Panc1 (cell line): ENCODE measurements at regions not wholly inside any gene's neighbourhood (a gene's known extent, or its start where the extent isn't known, plus 50 kb on each side); places are given as distances from the start of the nearest gene placed in this dataset.

ENCODE experiments used
- ATAC-seq: fragments of 200-7000 bp; cut with Tn5 transposase; 2 replicates; pipeline ENCODE4 v1.9.1; 2020; ENCODE audit warnings: mild to moderate bottlenecking, moderate library complexity
- BruUV-seq: library from RNA; stranded (reverse); fragments of 400-500 nt; replicated peaks from 2 replicates; lab custom pipeline; 2021; lab: Mats Ljungman, UMichigan
- CTCF ChIA-PET: fragments of 300-600 bp; sonication (Branson Sonifier 250); formaldehyde crosslinking; loops from one replicate; lab custom pipeline; 2022; ENCODE audit warnings: antibody characterized with exemption; lab: Charles Lee
- POLR2A ChIA-PET: fragments of 300-600 bp; sonication (Branson Sonifier 250); formaldehyde crosslinking; loops from one replicate; lab custom pipeline; 2022; ENCODE audit warnings: antibody characterized with exemption; lab: Charles Lee
- DNase-seq: peaks from one replicate; pipeline ENCODE4 v3.0.0-alpha.2; 2010; ENCODE audit warnings: low read depth, low spot score
- H3K27ac ChIP-seq: 2 replicates; pipeline ENCODE4 v1.5.1; 2011; ENCODE audit warnings: mild to moderate bottlenecking, low read length, inconsistent platforms
- H3K27me3 ChIP-seq: fragments of 200-500 bp; sonication (Bioruptor generic); 2 replicates; pipeline ENCODE4 v1.6.0; 2014; ENCODE audit warnings: low read length, inconsistent platforms; ENCODE audit not compliant: control insufficient read depth, insufficient read depth
- H3K36me3 ChIP-seq: fragments of 200-500 bp; sonication (Bioruptor generic); 2 replicates; pipeline ENCODE4 v1.5.1; 2014; ENCODE audit warnings: inconsistent platforms, mild to moderate bottlenecking, low read length, moderate library complexity; ENCODE audit not compliant: control insufficient read depth, insufficient read depth
- H3K4me1 ChIP-seq: 2 replicates; pipeline ENCODE4 v1.5.1; 2011; ENCODE audit warnings: inconsistent platforms, mild to moderate bottlenecking, low read length, moderate library complexity; ENCODE audit not compliant: control insufficient read depth, insufficient read depth
- H3K4me3 ChIP-seq, 2 experiments: 2 replicates each; pipeline ENCODE4 v1.5.1; 2011 to 2012; ENCODE audit warnings: low read depth in 2 of 2, low read length in 2 of 2, mild to moderate bottlenecking in 2 of 2, inconsistent platforms in 1 of 2, moderate library complexity in 1 of 2
- H3K9me3 ChIP-seq: fragments of 200-500 bp; sonication (Bioruptor generic); 2 replicates; pipeline ENCODE4 v1.5.1; 2014; ENCODE audit warnings: low read depth, mild to moderate bottlenecking, inconsistent platforms, low read length, moderate library complexity; ENCODE audit not compliant: control insufficient read depth, insufficient read depth
- POLR2AphosphoS5 ChIP-seq: IDR thresholded peaks from 2 replicates; pipeline ENCODE4 v1.6.1; 2012; ENCODE audit warnings: mild to moderate bottlenecking, low read depth, low read length, moderate library complexity
- SIN3A ChIP-seq: IDR thresholded peaks from 2 replicates; pipeline ENCODE4 v1.6.1; 2012; ENCODE audit warnings: low read depth, mild to moderate bottlenecking, low read length, moderate library complexity, borderline replicate concordance; ENCODE audit not compliant: insufficient read depth
- TCF7L2 ChIP-seq: IDR thresholded peaks from 2 replicates; pipeline ENCODE4 v1.6.1; 2011; ENCODE audit warnings: mild to moderate bottlenecking, low read depth, low read length, inconsistent platforms
- in situ Hi-C: cut with HindIII; loops from 2 replicates; pipeline ENCODE4 v1.10.0; 2016; ENCODE audit warnings: low sequenced_read_pairs, low pct_unique_long_range_greater_than_20kb
- intact Hi-C: fragments of 100-400 bp; cut with micrococcal nuclease; formaldehyde crosslinking; loops from one replicate; pipeline ENCODE4 v1.10.0; 2022; ENCODE audit not compliant: unreplicated experiment
- TF ChIP-seq, protein P1 (sequence below), 2 experiments: IDR thresholded peaks; 2 replicates each; pipeline ENCODE4 v1.6.1; 2011 to 2012; ENCODE audit warnings: low read depth in 2 of 2, control low read depth in 1 of 2, low read length in 1 of 2, mild to moderate bottlenecking in 1 of 2, moderate library complexity in 1 of 2; ENCODE audit not compliant: insufficient read depth in 1 of 2
- TF ChIP-seq, protein P2 (sequence below): fragments of 450-650 bp; IDR thresholded peaks from 2 replicates; pipeline ENCODE4 v1.5.1; 2017; ENCODE audit warnings: mild to moderate bottlenecking

DNA sequence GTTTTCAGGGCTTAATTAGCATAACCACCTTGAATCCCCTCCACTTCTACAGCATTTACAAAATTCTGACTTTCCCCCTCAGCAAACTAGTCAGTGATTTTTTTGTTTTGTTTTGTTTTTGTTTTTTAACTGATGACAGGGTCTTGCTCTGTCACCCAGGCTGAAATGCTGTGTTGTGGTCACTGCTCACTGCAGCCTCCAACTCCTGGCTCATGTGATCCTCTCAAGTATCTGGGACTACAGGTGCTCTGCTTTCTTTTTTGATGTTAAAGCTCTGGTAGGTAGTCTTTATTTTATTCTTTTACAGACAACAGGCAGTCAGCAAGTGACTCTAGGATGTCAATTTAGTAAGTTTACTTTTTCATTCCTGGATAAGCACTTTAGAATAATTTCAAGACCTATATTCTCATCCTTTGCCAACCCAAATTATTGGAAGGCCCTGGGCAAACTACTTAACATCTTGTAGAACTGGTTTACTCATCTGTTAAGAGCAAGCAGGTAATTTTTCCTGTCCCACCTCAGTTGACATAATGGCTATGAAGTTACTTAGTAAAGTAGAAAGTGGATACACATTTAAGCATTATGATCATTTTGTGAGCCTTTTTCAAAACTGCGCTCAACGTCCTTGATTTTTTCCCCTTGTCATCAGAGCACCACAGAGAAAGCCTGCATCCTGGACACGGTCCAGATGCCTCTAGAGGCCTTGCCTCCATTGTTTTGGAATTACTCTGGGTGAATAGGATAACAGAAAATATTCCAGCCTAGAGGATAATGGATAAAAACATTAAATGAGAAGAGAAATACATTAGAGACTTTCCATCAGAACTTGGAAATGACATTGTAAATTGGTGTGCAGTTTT lies 69.9 kb upstream of the NDUFB4 start:
- no peaks in the 10 kb centered on the region; the same call in 1 of the 2 replicates for H3K27me3 ChIP-seq
- BruUV-seq, result no TSS peak
- intact Hi-C loops, result no loop called here
- no peaks in the 10 kb centered on the region for H3K36me3 ChIP-seq
- TF ChIP-seq POLR2AphosphoS5 (no peak), SIN3A (no peak), TCF7L2 (no peak)
- TF ChIP-seq, protein P1, sequence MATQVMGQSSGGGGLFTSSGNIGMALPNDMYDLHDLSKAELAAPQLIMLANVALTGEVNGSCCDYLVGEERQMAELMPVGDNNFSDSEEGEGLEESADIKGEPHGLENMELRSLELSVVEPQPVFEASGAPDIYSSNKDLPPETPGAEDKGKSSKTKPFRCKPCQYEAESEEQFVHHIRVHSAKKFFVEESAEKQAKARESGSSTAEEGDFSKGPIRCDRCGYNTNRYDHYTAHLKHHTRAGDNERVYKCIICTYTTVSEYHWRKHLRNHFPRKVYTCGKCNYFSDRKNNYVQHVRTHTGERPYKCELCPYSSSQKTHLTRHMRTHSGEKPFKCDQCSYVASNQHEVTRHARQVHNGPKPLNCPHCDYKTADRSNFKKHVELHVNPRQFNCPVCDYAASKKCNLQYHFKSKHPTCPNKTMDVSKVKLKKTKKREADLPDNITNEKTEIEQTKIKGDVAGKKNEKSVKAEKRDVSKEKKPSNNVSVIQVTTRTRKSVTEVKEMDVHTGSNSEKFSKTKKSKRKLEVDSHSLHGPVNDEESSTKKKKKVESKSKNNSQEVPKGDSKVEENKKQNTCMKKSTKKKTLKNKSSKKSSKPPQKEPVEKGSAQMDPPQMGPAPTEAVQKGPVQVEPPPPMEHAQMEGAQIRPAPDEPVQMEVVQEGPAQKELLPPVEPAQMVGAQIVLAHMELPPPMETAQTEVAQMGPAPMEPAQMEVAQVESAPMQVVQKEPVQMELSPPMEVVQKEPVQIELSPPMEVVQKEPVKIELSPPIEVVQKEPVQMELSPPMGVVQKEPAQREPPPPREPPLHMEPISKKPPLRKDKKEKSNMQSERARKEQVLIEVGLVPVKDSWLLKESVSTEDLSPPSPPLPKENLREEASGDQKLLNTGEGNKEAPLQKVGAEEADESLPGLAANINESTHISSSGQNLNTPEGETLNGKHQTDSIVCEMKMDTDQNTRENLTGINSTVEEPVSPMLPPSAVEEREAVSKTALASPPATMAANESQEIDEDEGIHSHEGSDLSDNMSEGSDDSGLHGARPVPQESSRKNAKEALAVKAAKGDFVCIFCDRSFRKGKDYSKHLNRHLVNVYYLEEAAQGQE (IDR thresholded peaks at IDR 0.05; ENCODE audit: insufficient read depth in 1 of 2, low read depth in 2 of 2, low read length in 1 of 2), result no peak
- TF ChIP-seq, protein P2, sequence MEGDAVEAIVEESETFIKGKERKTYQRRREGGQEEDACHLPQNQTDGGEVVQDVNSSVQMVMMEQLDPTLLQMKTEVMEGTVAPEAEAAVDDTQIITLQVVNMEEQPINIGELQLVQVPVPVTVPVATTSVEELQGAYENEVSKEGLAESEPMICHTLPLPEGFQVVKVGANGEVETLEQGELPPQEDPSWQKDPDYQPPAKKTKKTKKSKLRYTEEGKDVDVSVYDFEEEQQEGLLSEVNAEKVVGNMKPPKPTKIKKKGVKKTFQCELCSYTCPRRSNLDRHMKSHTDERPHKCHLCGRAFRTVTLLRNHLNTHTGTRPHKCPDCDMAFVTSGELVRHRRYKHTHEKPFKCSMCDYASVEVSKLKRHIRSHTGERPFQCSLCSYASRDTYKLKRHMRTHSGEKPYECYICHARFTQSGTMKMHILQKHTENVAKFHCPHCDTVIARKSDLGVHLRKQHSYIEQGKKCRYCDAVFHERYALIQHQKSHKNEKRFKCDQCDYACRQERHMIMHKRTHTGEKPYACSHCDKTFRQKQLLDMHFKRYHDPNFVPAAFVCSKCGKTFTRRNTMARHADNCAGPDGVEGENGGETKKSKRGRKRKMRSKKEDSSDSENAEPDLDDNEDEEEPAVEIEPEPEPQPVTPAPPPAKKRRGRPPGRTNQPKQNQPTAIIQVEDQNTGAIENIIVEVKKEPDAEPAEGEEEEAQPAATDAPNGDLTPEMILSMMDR, result no peak
- CTCF ChIA-PET, result no interaction called here
- no peaks in the 10 kb centered on the region for H3K4me1 ChIP-seq
- ATAC-seq, result no peak
- H3K9me3 ChIP-seq, result no peaks in the 10 kb centered on the region
- no peak overlapping the region for H3K4me3 ChIP-seq
- in situ Hi-C loops, result no loop called here
- no peak for DNase-seq
- POLR2A ChIA-PET, result no interaction called here
- no peak overlapping the region for H3K27ac ChIP-seq

DNA sequence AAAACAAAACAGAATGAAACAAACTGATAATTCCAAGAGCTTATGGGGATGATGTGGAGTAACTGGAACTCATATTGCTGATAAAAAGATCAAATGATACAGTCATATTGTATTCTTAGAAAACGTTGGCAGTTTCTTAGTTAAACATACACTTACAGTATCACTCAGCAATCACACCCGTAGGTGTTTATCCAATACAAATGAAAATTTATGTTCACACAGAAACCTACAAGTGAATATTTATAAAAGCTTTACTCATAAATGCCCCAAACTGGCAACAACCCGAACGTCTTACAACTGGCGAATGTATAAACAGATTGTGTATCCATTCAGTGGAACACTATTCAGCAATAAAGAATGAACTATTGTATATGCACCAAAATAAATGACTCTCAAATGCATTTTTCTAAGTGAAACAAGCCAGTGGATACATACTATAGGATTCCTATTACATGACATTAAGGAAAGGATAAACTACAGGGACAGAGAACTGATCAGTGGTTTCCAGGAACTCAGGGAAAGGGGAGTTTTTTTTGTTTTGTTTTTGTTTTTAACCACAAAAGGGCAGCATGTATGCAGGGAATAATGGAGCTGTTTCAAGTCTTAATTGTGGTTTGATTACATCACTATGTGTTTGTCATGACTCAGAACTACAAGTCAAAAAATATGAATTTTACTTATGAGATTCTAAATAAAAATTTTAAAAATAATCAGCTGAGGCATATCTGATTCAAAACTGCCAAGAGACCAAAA lies 71.8 kb upstream of the NDUFB4 start:
- in situ Hi-C loops, result no loop called here

More for the DNA sequence above, 71.8 kb upstream of the NDUFB4 start:
- no peaks in the 10 kb centered on the region for H3K9me3 ChIP-seq
- no peaks in the 10 kb centered on the region for H3K4me1 ChIP-seq
- ATAC-seq (no peak), DNase-seq (no peak)
- BruUV-seq, result no TSS peak
- TF ChIP-seq TCF7L2 (no peak), SIN3A (no peak), POLR2AphosphoS5 (no peak)
- TF ChIP-seq, protein P2, result no peak
- TF ChIP-seq, protein P1 (IDR thresholded peaks at IDR 0.05; ENCODE audit: insufficient read depth in 1 of 2, low read depth in 2 of 2, low read length in 1 of 2), result no peak
- no peaks in the 10 kb centered on the region for H3K36me3 ChIP-seq
- no peak overlapping the region for H3K4me3 ChIP-seq
- ChIA-PET POLR2A (no interaction called here), CTCF (interaction anchor here (0.7 kb wide), 1 partner anchor 19 kb away, joined by 3 read pairs; no protein-coding TSS in a partner anchor)
- H3K27me3 ChIP-seq, result no peaks in the 10 kb centered on the region
- intact Hi-C loops, result no loop called here
- H3K27ac ChIP-seq, result no peak overlapping the region
